Lung (tissue), 11 donors: ENCODE measurements at regions not wholly inside any gene's neighbourhood (a gene's known extent, or its start where the extent isn't known, plus 50 kb on each side); places are given as distances from the start of the nearest gene placed in this dataset.

Experiments used
- ATAC-seq: fragments of 200-7000 bp; cut with Tn5 transposase; one replicate; pipeline ENCODE4 v1.9.1; 2020; ENCODE audit warnings: moderate number of reproducible peaks; ENCODE audit not compliant: insufficient read depth, low FRiP score
- DNase-seq, 3 donors: peaks; one replicate each; pipeline ENCODE4 v3.0.0-alpha.2; 2013 to 2017
- H3K27ac ChIP-seq, 2 donors: one replicate each; pipeline ENCODE4 v1.5.1; 2013; ENCODE audit warnings: mild to moderate bottlenecking in 2 of 2, moderate library complexity in 2 of 2, control low read depth in 1 of 2, inconsistent platforms in 1 of 2, low read depth in 1 of 2, low read length in 1 of 2
- H3K27me3 ChIP-seq, 3 donors: one replicate each; pipeline ENCODE4 v1.5.1; 2013; ENCODE audit warnings: low read length in 2 of 3; ENCODE audit not compliant: control insufficient read depth in 3 of 3, insufficient read depth in 3 of 3
- H3K36me3 ChIP-seq, 4 donors: one replicate each; pipeline ENCODE4 v1.5.1; 2013; ENCODE audit warnings: low read length in 4 of 4, mild to moderate bottlenecking in 1 of 4, moderate library complexity in 1 of 4; ENCODE audit not compliant: control insufficient read depth in 4 of 4, insufficient read depth in 4 of 4
- H3K4me1 ChIP-seq, 5 donors: one replicate each; pipeline ENCODE4 v1.5.1; 2013; ENCODE audit warnings: low read length in 5 of 5, mild to moderate bottlenecking in 2 of 5, moderate library complexity in 1 of 5; ENCODE audit not compliant: control insufficient read depth in 5 of 5, insufficient read depth in 5 of 5
- H3K4me3 ChIP-seq: one replicate; pipeline ENCODE4 v1.5.1; 2013; ENCODE audit warnings: mild to moderate bottlenecking, control low read depth, moderate library complexity
- H3K9ac ChIP-seq, 2 donors: one replicate each; pipeline ENCODE4 v1.5.1; 2013; ENCODE audit warnings: low read length in 2 of 2, control low read depth in 1 of 2; ENCODE audit not compliant: insufficient read depth in 1 of 2
- H3K9me3 ChIP-seq, 4 donors: one replicate each; pipeline ENCODE4 v1.5.1; 2013; ENCODE audit warnings: low read length in 3 of 4, mild to moderate bottlenecking in 1 of 4, moderate library complexity in 1 of 4; ENCODE audit not compliant: control insufficient read depth in 4 of 4, insufficient read depth in 3 of 4
- WGBS, 2 donors: extraction: QIAGEN DNeasy Blood & Tissue Kit; methylation state at CpG; one replicate each; pipeline ENCODE4 v1.1.7; 2013; 5-methylcytosine and 5-hydroxymethylcytosine counted together
- TF ChIP-seq, protein P1 (sequence below): IDR thresholded peaks from 2 replicates; pipeline ENCODE4 v1.5.1; 2012; ENCODE audit warnings: mild to moderate bottlenecking; ENCODE audit errors: control extremely low read depth, extremely low read depth
- donor health status: control.
- donor health status: control.
- donor health status: Bipolar disorder and iron deficiency.
- donor health status: healthy.
- donor health status: DM: yes; HTN: yes; CAD: no.

DNA sequence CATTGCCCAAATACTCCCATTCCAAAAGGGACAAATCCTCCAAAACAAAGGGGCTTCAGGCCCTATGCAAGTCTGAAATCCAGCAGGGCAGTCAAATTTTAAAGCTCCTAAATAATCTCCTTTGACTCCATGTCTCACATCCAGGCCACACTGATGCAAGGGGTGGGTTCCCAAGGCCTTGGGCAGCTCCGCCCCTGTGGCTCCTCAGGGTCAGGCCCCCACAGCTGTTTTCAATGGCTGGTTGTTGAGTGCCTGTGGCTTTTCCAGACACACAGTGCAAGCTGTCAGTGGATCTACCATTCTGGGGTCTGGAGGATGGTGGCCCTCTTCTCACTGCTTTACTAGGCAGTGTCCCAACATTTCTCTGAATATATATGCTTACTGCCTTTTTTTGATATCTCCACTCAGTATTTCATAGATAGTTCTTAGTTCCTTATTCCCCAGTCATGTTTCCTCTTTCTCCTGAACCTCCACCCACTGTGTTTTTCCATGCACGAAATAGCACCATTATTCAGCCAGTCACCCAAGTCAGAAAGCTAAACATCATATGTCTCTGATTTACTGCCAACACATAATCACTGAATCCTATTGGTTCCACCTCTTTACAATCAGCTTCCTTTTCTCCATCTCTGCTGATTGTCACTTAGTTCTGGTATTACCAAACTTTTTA, 172.6 kb upstream of the CACNA2D1 start:
- no peaks in the 10 kb centered on the region for H3K36me3 ChIP-seq
- TF ChIP-seq, protein P1, sequence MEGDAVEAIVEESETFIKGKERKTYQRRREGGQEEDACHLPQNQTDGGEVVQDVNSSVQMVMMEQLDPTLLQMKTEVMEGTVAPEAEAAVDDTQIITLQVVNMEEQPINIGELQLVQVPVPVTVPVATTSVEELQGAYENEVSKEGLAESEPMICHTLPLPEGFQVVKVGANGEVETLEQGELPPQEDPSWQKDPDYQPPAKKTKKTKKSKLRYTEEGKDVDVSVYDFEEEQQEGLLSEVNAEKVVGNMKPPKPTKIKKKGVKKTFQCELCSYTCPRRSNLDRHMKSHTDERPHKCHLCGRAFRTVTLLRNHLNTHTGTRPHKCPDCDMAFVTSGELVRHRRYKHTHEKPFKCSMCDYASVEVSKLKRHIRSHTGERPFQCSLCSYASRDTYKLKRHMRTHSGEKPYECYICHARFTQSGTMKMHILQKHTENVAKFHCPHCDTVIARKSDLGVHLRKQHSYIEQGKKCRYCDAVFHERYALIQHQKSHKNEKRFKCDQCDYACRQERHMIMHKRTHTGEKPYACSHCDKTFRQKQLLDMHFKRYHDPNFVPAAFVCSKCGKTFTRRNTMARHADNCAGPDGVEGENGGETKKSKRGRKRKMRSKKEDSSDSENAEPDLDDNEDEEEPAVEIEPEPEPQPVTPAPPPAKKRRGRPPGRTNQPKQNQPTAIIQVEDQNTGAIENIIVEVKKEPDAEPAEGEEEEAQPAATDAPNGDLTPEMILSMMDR: no peak
- no peak for DNase-seq
- H3K27ac ChIP-seq: no peak overlapping the region
- H3K27me3 ChIP-seq: no peaks in the 10 kb centered on the region
- no peaks in the 10 kb centered on the region for H3K9me3 ChIP-seq
- H3K9ac ChIP-seq: no peak overlapping the region
- H3K4me1 ChIP-seq: no peaks in the 10 kb centered on the region
- WGBS, 2 donors: 61 to 66% methylated on average over 2 of the region's 2 CpGs
- peak; percentile 67 for ATAC-seq
- no peak overlapping the region for H3K4me3 ChIP-seq

DNA sequence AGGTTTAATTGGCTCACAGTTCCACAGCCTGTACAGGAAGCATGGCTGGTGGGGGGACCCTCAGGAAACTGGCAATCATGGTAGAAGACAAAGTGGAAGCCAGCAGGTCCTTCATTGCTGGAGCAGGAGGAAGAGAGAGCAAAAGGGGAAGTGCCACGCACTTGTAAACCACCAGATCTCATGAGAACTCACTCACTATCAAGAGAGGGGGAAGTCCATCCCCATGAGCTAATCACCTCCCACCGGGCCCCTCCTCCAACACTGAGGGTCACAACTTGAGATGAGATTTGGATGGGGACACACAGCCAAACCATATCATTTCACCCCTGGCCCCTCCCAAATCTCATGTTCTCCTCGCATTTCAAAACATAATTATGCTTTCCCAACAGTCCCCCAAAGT, 171.9 kb upstream of the CACNA2D1 start:
- Histone ChIP-seq H3K4me1 (no peaks in the 10 kb centered on the region), H3K27ac (no peak overlapping the region)
- DNase-seq: no peak

DNA sequence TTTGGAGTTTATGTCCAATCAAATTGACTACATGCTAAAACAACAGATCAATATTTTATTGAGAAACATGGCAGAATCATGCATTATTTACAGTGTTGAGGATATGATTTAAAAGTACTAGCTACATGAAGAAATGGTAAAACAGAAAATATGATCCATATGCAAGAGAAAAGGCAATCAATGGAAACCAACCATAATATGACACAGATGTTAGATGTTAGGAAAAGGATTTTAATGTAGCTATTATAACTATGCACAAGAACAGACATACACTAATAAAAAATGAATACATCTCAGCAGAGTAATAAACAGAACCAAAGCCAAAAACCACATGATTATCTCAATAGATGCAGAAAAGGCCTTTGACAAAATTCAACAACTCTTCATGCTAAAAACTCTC, 166.2 kb upstream of the CACNA2D1 start:
- no peaks in the 10 kb centered on the region for H3K9me3 ChIP-seq
- DNase-seq: no peak
- H3K4me1 ChIP-seq: no peaks in the 10 kb centered on the region
- no peaks in the 10 kb centered on the region for H3K27me3 ChIP-seq
- no peaks in the 10 kb centered on the region for H3K36me3 ChIP-seq
- no peak overlapping the region for H3K27ac ChIP-seq
- TF ChIP-seq, protein P1: no peak
- ATAC-seq: no peak
- no peak overlapping the region for H3K9ac ChIP-seq
- H3K4me3 ChIP-seq: no peak overlapping the region

More for the DNA sequence above, 171.9 kb upstream of the CACNA2D1 start:
- H3K36me3 ChIP-seq: no peaks in the 10 kb centered on the region
- no peaks in the 10 kb centered on the region for H3K9me3 ChIP-seq
- peak; percentile 66 for ATAC-seq
- WGBS, 2 donors: 58 to 67% methylated on average over 3 of the region's 3 CpGs
- TF ChIP-seq, protein P1: no peak
- no peak overlapping the region for H3K4me3 ChIP-seq
- H3K27me3 ChIP-seq: no peaks in the 10 kb centered on the region
- H3K9ac ChIP-seq: no peak overlapping the region
